ENCODE measurements at regions not wholly inside any gene's neighbourhood (a gene's known extent, or its start where the extent isn't known, plus 50 kb on each side); places are given as distances from the start of the nearest gene placed in this dataset.

- TF ChIP-seq CTCF (IDR thresholded peaks at IDR 0.05; ENCODE audit: borderline replicate concordance, insufficient read depth, low read depth, low read length) = no peak
- no peak overlapping the region for H3K4me3 ChIP-seq (ENCODE audit: low read depth, low read length)
These were observed 429.3 kb upstream of the VRK2 start for GRCh38 chr2:57617318-57617717.

- TF ChIP-seq CTCF (IDR thresholded peaks at IDR 0.05; ENCODE audit: borderline replicate concordance, insufficient read depth, low read depth, low read length) = no peak
These were observed 425.4 kb upstream of the VRK2 start for GRCh38 chr2:57621122-57621663.

DNA sequence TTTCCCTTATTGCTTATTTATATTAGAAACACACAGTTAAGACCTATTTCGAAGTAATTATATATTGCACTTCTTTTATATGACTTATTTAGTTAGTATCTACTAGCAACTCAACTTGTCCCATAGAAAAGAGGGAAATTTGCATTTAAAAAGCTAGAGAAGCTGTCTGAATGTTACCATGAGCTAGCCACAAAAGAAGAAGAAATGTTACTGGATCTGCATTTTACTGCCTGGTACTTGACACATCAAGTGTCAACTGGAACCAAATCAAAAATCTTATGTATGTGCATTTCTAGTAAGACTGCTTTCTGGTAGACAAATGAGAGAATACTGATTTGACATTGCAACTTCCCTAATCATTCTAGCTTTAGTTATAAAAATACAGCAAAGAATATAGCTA lies 424.6 kb upstream of the VRK2 start:
- TF ChIP-seq CTCF (IDR thresholded peaks at IDR 0.05; ENCODE audit: borderline replicate concordance, insufficient read depth, low read depth, low read length) = no peak
- H3K4me3 ChIP-seq (ENCODE audit: low read depth, low read length) = no peak overlapping the region

More at GRCh38 chr2:57621122-57621663, 425.4 kb upstream of the VRK2 start:
- H3K4me3 ChIP-seq (ENCODE audit: low read depth, low read length) = no peak overlapping the region

DNA sequence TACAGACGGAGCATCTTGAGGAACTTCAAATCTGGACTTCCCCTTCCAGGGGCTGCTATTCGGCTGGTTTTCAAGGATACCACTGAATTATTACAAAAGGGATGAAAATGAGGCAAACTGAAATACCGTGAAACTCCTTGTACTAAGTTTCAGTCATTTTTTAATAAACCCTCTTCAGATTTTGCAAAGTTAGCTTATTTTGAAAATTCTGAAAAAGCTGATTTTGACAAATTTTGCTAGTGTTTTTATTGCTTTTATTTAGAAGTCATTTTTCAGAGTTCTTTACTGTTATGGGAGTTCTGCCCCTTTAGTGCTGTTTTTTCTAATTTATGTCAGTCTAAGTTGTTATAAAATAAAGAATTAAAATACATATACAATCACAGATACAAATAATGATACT lies 390.4 kb upstream of the VRK2 start:
- no peak for TF ChIP-seq CTCF (IDR thresholded peaks at IDR 0.05; ENCODE audit: borderline replicate concordance, insufficient read depth, low read depth, low read length)

GRCh38 chr2:57669570-57669969 lies 377.0 kb upstream of the VRK2 start:
- no peak overlapping the region for H3K4me3 ChIP-seq (ENCODE audit: low read depth, low read length)

More for the DNA sequence above, 390.4 kb upstream of the VRK2 start:
- no peak overlapping the region for H3K4me3 ChIP-seq (ENCODE audit: low read depth, low read length)

DNA sequence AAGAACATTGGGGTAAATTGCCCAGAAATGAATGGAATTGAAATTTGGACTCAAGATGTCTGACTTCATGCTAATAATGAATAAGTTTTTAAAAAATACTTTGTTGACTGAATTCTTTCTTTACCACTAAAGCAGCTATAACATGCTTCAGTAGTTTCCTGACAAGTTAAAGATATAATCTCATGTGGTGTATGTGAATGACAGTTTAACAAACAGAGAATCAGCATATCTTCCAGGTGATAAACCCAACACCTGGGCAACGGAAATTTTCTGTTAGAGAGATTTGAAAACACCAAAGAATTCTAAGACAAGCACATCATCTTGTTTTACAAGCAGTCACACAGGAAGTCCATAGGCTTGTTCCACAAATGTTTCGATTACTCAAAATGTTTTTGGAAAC lies 372.6 kb upstream of the VRK2 start:
- no peak for TF ChIP-seq CTCF (IDR thresholded peaks at IDR 0.05; ENCODE audit: borderline replicate concordance, insufficient read depth, low read depth, low read length)
- no peak overlapping the region for H3K4me3 ChIP-seq (ENCODE audit: low read depth, low read length)

More at GRCh38 chr2:57669570-57669969, 377.0 kb upstream of the VRK2 start:
- no peak for TF ChIP-seq CTCF (IDR thresholded peaks at IDR 0.05; ENCODE audit: borderline replicate concordance, insufficient read depth, low read depth, low read length)

GRCh38 chr2:57674743-57675142 lies 371.9 kb upstream of the VRK2 start:
- no peak overlapping the region for H3K4me3 ChIP-seq (ENCODE audit: low read depth, low read length)
- no peak for TF ChIP-seq CTCF (IDR thresholded peaks at IDR 0.05; ENCODE audit: borderline replicate concordance, insufficient read depth, low read depth, low read length)

Data from GM12875 (cell line).